ENCODE measurements at regions not wholly inside any gene's neighbourhood (a gene's known extent, or its start where the extent isn't known, plus 50 kb on each side); places are given as distances from the start of the nearest gene placed in this dataset.

GRCh38 chr22:48871176-48871840 is 956.4 kb downstream of the BRD1 start:
- Histone ChIP-seq H3K27me3 (no peaks in the 10 kb centered on the region), H3K4me1 (no peaks in the 10 kb centered on the region), H3K4me3 (no peak overlapping the region), H3K9me3 (peaks cover 0 to 10% (median 0%) of the 10 kb centered on the region in 4 donors), H3K27ac (no peak overlapping the region), H3K36me3 (peaks cover 0 to 5% (median 0%) of the 10 kb centered on the region in 3 donors)
- 73 to 78% methylated on average over 12 of the region's 12 CpGs for WGBS, 2 donors
- TF ChIP-seq EP300 (IDR thresholded peaks at IDR 0.05) = no peak
- TF ChIP-seq CTCF (IDR thresholded peaks at IDR 0.05) = no peak
- no peak for TF ChIP-seq POLR2A (IDR thresholded peaks at IDR 0.05)
- DNase-seq (ENCODE audit: low spot score in 2 of 2) = no peak

- WGBS, 2 donors = 85 to 87% methylated on average over 13 of the region's 13 CpGs
- no peak for DNase-seq (ENCODE audit: low spot score in 2 of 2)
- no peak overlapping the region for H3K27ac ChIP-seq
- no peaks in the 10 kb centered on the region for H3K36me3 ChIP-seq
- H3K9me3 ChIP-seq = peaks cover 0 to 4% (median 0%) of the 10 kb centered on the region in 4 donors
- H3K27me3 ChIP-seq = no peaks in the 10 kb centered on the region
- no peak for TF ChIP-seq POLR2A (IDR thresholded peaks at IDR 0.05)
- no peak for TF ChIP-seq EP300 (IDR thresholded peaks at IDR 0.05)
- no peak for TF ChIP-seq CTCF (IDR thresholded peaks at IDR 0.05)
- H3K4me3 ChIP-seq = no peak overlapping the region
- peaks cover 0 to 3% (median 0%) of the 10 kb centered on the region in 4 donors for H3K4me1 ChIP-seq
These were observed 957.2 kb downstream of the BRD1 start for GRCh38 chr22:48870436-48870835.

- Histone ChIP-seq H3K9me3 (peaks cover 0 to 4% (median 0%) of the 10 kb centered on the region in 4 donors), H3K4me3 (no peak overlapping the region), H3K36me3 (no peaks in the 10 kb centered on the region), H3K27me3 (no peaks in the 10 kb centered on the region), H3K27ac (no peak overlapping the region), H3K4me1 (peaks cover 0 to 3% (median 0%) of the 10 kb centered on the region in 4 donors)
- 95 to 97% methylated on average over 5 of the region's 5 CpGs for WGBS, 2 donors
- TF ChIP-seq CTCF (IDR thresholded peaks at IDR 0.05) (no peak), EP300 (IDR thresholded peaks at IDR 0.05) (no peak), POLR2A (IDR thresholded peaks at IDR 0.05) (no peak)
- DNase-seq (ENCODE audit: low spot score in 2 of 2) = no peak
These were observed 957.9 kb downstream of the BRD1 start for GRCh38 chr22:48869788-48870187.

GRCh38 chr22:48869161-48869560 is 958.5 kb downstream of the BRD1 start:
- DNase-seq (ENCODE audit: low spot score in 2 of 2) = no peak
- TF ChIP-seq CTCF (IDR thresholded peaks at IDR 0.05) = no peak
- TF ChIP-seq POLR2A (IDR thresholded peaks at IDR 0.05) = no peak
- H3K36me3 ChIP-seq = no peaks in the 10 kb centered on the region
- H3K4me1 ChIP-seq = peaks cover 0 to 3% (median 0%) of the 10 kb centered on the region in 4 donors
- H3K27ac ChIP-seq = no peak overlapping the region
- no peak overlapping the region for H3K4me3 ChIP-seq
- H3K9me3 ChIP-seq = peaks cover 0 to 4% (median 0%) of the 10 kb centered on the region in 4 donors
- 89 to 90% methylated on average over 12 of the region's 12 CpGs for WGBS, 2 donors
- no peaks in the 10 kb centered on the region for H3K27me3 ChIP-seq

- Histone ChIP-seq H3K4me1 (peaks cover 0 to 3% (median 0%) of the 10 kb centered on the region in 4 donors), H3K4me3 (no peak overlapping the region), H3K27me3 (no peaks in the 10 kb centered on the region), H3K36me3 (no peaks in the 10 kb centered on the region), H3K27ac (peak overlapping the region in 1 of 4 donors; percentile 10), H3K9me3 (peaks cover 0 to 4% (median 0%) of the 10 kb centered on the region in 4 donors)
- DNase-seq (ENCODE audit: low spot score in 2 of 2) = no peak
- 46 to 59% methylated on average over 6 of the region's 6 CpGs for WGBS, 2 donors
- TF ChIP-seq CTCF (IDR thresholded peaks at IDR 0.05) = no peak
- TF ChIP-seq POLR2A (IDR thresholded peaks at IDR 0.05) = no peak
- no peak for TF ChIP-seq EP300 (IDR thresholded peaks at IDR 0.05)
These were observed 959.1 kb downstream of the BRD1 start for GRCh38 chr22:48868554-48868953.

All from tibial nerve (tissue), 4 donors.